ENCODE measurements at regions not wholly inside any gene's neighbourhood (a gene's known extent, or its start where the extent isn't known, plus 50 kb on each side); places are given as distances from the start of the nearest gene placed in this dataset.
"Not testable (repeated sequence)": the region's sequence is repeated elsewhere in the genome, so short reads cannot be mapped to it uniquely, and the experiment has no call there.

DNA sequence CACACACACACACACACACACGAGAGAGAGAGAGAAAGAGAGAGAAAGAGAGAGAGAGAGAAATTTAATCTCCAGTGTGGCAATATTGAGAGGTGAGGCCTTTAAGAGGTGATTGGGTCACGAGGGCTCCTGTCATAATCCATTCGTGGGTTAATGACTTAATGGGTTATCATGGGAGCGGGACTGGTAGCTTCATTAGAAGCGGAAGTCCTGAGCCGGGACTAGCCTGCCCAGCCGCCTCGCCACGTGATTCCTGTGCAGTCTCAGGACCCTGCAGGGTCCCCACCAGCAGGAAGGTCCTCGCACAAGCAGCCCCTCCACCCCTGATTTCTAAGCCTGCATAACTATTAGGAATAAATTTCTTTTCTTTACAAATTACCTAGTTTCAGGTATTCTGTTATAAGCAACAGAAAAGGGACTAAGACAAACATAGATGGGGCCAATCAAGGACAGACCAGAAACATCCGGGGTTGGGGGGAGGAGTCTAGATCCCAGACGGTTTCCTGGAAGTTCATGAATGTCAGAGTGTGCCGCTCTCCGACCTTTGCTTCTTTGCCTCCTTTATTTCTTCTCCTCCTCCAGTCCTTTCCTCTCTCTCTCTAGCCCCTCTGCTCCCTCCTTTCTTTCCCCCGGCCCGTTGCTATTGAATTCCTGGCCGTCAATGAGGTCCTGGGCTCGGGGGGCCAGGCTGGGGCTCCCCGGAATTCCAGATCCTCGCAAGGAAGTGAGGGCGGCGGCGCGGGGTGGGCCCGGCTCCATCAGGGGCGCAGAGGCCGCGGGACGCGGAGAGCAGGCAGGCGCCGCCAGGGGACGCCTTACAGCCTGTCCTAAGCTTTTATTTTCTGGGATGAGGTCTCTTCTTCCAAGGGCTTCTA, 146.8 kb downstream of the CYP26A1 start:
- H3K4me1 Mint-ChIP-seq: no peaks in the 10 kb centered on the region
- CTCF ChIA-PET: no interaction called here
- POLR2A ChIA-PET: no interaction called here
- H3K27me3 Mint-ChIP-seq: peaks cover 1% of the 10 kb centered on the region
- H3K4me3 Mint-ChIP-seq: no peak overlapping the region
- no peak for DNase-seq
- H3K27ac Mint-ChIP-seq: no peak overlapping the region
- no peaks in the 10 kb centered on the region for H3K9me3 Mint-ChIP-seq
- no peaks in the 10 kb centered on the region for H3K36me3 Mint-ChIP-seq (ENCODE audit: low read depth)

- Mint-ChIP-seq H3K27me3 (peaks cover 1% of the 10 kb centered on the region), H3K27ac (no peak overlapping the region), H3K4me1 (no peaks in the 10 kb centered on the region), H3K9me3 (no peaks in the 10 kb centered on the region), H3K4me3 (no peak overlapping the region), H3K36me3 (ENCODE audit: low read depth) (no peaks in the 10 kb centered on the region)
- ChIA-PET POLR2A (no interaction called here), CTCF (no interaction called here)
- no peak for DNase-seq
These were observed 147.4 kb downstream of the CYP26A1 start for GRCh38 chr10:93221171-93221496.

DNA sequence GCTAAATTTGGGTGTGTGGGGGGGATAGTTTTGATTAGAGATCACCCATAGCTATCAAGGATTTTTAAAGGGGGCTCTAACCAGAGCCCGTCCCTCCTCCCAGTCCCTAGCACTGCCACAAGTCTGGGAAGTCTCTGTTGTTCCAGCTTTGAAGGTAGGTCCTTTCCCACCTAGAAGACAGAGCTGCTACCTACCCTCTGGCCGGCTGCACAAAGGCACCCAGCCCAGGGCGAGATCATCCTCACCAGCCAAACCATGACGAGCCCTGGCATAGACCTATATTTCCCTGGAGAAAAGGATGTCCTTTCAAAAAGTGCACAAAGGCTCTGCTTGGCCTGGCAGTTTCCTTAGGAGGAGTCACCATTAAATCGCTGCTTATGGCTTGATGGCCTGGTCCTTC, 147.8 kb downstream of the CYP26A1 start:
- H3K27ac Mint-ChIP-seq: no peak overlapping the region
- H3K4me3 Mint-ChIP-seq: no peak overlapping the region
- CTCF ChIA-PET: no interaction called here
- H3K9me3 Mint-ChIP-seq: no peaks in the 10 kb centered on the region
- no peaks in the 10 kb centered on the region for H3K4me1 Mint-ChIP-seq
- no peaks in the 10 kb centered on the region for H3K36me3 Mint-ChIP-seq (ENCODE audit: low read depth)
- H3K27me3 Mint-ChIP-seq: peaks cover 1% of the 10 kb centered on the region
- POLR2A ChIA-PET: no interaction called here
- DNase-seq: no peak

- Mint-ChIP-seq H3K36me3 (ENCODE audit: low read depth) (no peaks in the 10 kb centered on the region), H3K27ac (no peak overlapping the region), H3K4me3 (no peak overlapping the region), H3K27me3 (peaks cover 1% of the 10 kb centered on the region), H3K4me1 (no peaks in the 10 kb centered on the region), H3K9me3 (no peaks in the 10 kb centered on the region)
- no peak for DNase-seq
- POLR2A ChIA-PET: no interaction called here
- CTCF ChIA-PET: no interaction called here
These were observed 148.6 kb downstream of the CYP26A1 start for GRCh38 chr10:93222211-93222754.

DNA sequence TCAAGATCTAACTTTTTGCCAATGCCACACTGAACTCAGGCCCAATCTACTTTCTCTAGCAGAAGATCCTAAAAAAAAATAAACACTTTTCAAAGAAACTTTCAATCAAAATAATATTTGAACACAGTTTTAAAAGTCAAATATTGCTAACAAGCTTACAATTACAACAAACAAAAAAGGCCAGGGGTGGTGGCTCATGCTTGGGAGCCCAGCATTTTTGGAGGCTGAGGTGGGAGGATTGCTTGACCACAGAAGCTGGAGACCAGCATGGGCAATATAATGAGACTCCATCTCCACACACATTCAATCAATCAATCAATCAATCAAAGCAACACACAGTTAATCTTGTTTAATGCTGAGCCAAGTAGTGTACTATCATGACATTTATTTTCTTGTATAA, 149.2 kb downstream of the CYP26A1 start:
- peaks cover 1% of the 10 kb centered on the region for H3K27me3 Mint-ChIP-seq
- no peaks in the 10 kb centered on the region for H3K9me3 Mint-ChIP-seq
- ChIA-PET CTCF (no interaction called here), POLR2A (no interaction called here)
- H3K27ac Mint-ChIP-seq: no peak overlapping the region
- H3K4me1 Mint-ChIP-seq: no peaks in the 10 kb centered on the region
- H3K4me3 Mint-ChIP-seq: no peak overlapping the region
- no peaks in the 10 kb centered on the region for H3K36me3 Mint-ChIP-seq (ENCODE audit: low read depth)
- no peak for DNase-seq

GRCh38 chr10:93223336-93223735, 149.6 kb downstream of the CYP26A1 start:
- Mint-ChIP-seq H3K36me3 (ENCODE audit: low read depth) (no peaks in the 10 kb centered on the region), H3K4me3 (no peak overlapping the region), H3K4me1 (no peaks in the 10 kb centered on the region), H3K27ac (no peak overlapping the region), H3K27me3 (peaks cover 1% of the 10 kb centered on the region), H3K9me3 (no peaks in the 10 kb centered on the region)
- no peak for DNase-seq
- ChIA-PET CTCF (no interaction called here), POLR2A (no interaction called here)

- H3K4me1 Mint-ChIP-seq: no peaks in the 10 kb centered on the region
- ChIA-PET POLR2A (no interaction called here), CTCF (no interaction called here)
- no peak for DNase-seq
- H3K9me3 Mint-ChIP-seq: no peaks in the 10 kb centered on the region
- no peak overlapping the region for H3K4me3 Mint-ChIP-seq
- no peaks in the 10 kb centered on the region for H3K27me3 Mint-ChIP-seq
- no peaks in the 10 kb centered on the region for H3K36me3 Mint-ChIP-seq (ENCODE audit: low read depth)
- no peak overlapping the region for H3K27ac Mint-ChIP-seq
These were observed 150.5 kb downstream of the CYP26A1 start for GRCh38 chr10:93224005-93224779.

DNA sequence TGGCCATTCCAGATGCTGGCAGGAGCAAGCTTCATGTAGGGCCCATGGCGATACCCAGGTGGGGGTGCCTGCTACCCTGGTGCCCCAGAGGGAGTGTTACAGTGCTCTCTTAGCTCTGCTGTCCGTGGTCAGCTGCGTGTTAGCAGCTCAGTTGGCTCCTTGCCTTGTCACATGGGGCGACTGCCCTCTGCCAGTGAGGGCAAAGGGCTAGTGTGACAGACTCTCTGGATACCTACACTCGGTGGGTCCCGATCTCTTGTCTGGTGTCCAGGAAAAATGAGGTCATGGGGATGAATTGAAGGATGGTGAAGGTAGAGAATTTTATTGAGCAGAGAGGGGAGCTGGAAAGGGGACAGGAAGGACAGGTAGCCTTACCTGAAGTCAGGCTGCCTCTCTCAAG, 152.2 kb downstream of the CYP26A1 start:
- CTCF ChIA-PET: no interaction called here
- Mint-ChIP-seq H3K4me3 (no peak overlapping the region), H3K27me3 (no peaks in the 10 kb centered on the region), H3K36me3 (ENCODE audit: low read depth) (no peaks in the 10 kb centered on the region), H3K4me1 (no peaks in the 10 kb centered on the region), H3K9me3 (no peaks in the 10 kb centered on the region), H3K27ac (no peak overlapping the region)
- DNase-seq: no peak
- POLR2A ChIA-PET: no interaction called here

DNA sequence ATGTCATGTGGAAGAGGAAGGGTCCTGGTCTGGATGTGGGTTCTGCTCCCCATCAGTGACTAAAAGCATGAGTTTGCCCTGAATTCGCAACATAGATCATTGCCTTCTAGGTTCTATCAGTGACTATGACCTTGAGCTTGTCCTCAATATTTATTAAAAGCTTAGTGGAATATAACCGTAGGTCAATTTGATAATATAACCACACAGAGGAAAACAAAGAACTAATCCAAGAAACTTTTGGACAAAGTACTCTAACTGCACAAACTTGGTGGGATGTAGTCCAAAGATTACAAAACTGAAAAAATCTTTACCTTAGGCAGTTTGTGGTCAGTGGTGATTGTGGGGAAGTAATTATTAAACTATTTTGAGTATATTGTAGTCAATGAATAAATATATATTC, 152.9 kb downstream of the CYP26A1 start:
- ChIA-PET CTCF (no interaction called here), POLR2A (no interaction called here)

DNA sequence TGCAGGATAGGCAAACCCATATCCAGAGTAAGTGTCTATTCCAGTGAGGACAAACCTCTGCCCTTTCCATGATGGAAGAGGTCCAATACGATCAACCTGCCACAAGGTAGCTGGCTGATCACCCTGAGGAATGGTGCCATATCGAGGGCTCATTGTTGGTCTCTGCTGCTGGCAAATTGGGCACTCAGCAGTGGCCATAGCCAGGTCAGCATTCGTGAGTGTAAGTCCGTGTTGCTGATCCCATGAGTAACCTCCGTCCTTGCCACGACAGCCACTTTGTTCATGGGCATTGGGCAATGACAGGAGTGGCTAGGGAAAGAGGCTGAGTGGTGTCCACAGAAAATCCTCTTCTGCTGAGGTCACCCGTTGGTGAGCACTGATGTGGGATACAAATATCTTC, 156.9 kb downstream of the CYP26A1 start:
- DNase-seq; H3K36me3 Mint-ChIP-seq (ENCODE audit: low read depth); H3K4me3 Mint-ChIP-seq; POLR2A ChIA-PET; H3K9me3 Mint-ChIP-seq; H3K27me3 Mint-ChIP-seq; H3K4me1 Mint-ChIP-seq; CTCF ChIA-PET; H3K27ac Mint-ChIP-seq: not testable (repeated sequence)

More for the DNA sequence above, 152.9 kb downstream of the CYP26A1 start:
- no peak overlapping the region for H3K27ac Mint-ChIP-seq
- no peaks in the 10 kb centered on the region for H3K36me3 Mint-ChIP-seq (ENCODE audit: low read depth)
- no peaks in the 10 kb centered on the region for H3K9me3 Mint-ChIP-seq
- H3K4me3 Mint-ChIP-seq: no peak overlapping the region
- no peak for DNase-seq
- no peaks in the 10 kb centered on the region for H3K27me3 Mint-ChIP-seq
- H3K4me1 Mint-ChIP-seq: no peaks in the 10 kb centered on the region

GRCh38 chr10:93232159-93232558, 158.5 kb downstream of the CYP26A1 start:
- H3K36me3 Mint-ChIP-seq (ENCODE audit: low read depth); POLR2A ChIA-PET; H3K4me3 Mint-ChIP-seq; CTCF ChIA-PET; H3K27me3 Mint-ChIP-seq; DNase-seq; H3K4me1 Mint-ChIP-seq; H3K9me3 Mint-ChIP-seq; H3K27ac Mint-ChIP-seq: not testable (repeated sequence)

GRCh38 chr10:93234940-93235339, 161.2 kb downstream of the CYP26A1 start:
- H3K27ac Mint-ChIP-seq; H3K27me3 Mint-ChIP-seq; CTCF ChIA-PET; H3K9me3 Mint-ChIP-seq; H3K4me3 Mint-ChIP-seq; H3K36me3 Mint-ChIP-seq (ENCODE audit: low read depth); H3K4me1 Mint-ChIP-seq; POLR2A ChIA-PET; DNase-seq: not testable (repeated sequence)

DNA sequence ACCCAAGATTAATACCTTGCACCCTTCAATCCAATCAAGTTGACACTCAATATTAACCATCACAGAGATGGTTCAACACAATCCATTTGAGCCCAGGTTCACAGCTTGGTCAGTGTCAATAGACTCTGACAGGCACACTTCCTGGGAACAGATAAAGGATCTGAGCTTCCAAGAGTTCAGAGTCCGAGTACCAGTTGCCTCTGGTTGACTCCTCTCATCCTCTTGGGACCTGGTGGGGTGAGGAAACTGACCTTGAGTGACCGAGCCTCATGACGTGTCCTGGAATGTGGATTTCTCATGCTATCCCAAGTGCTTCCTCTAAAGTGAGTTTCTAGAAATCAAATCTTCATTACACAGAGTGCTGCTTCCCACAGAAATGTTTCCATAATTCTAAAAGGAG, 162.0 kb downstream of the CYP26A1 start:
- ChIA-PET POLR2A (no interaction called here), CTCF (no interaction called here)
- Mint-ChIP-seq H3K27ac (no peak overlapping the region), H3K4me1 (no peaks in the 10 kb centered on the region), H3K9me3 (no peaks in the 10 kb centered on the region), H3K4me3 (no peak overlapping the region), H3K27me3 (peaks cover 7% of the 10 kb centered on the region), H3K36me3 (ENCODE audit: low read depth) (no peaks in the 10 kb centered on the region)
- DNase-seq: no peak
